ENCODE measurements at regions not wholly inside any gene's neighbourhood (a gene's known extent, or its start where the extent isn't known, plus 50 kb on each side); places are given as distances from the start of the nearest gene placed in this dataset.

DNA sequence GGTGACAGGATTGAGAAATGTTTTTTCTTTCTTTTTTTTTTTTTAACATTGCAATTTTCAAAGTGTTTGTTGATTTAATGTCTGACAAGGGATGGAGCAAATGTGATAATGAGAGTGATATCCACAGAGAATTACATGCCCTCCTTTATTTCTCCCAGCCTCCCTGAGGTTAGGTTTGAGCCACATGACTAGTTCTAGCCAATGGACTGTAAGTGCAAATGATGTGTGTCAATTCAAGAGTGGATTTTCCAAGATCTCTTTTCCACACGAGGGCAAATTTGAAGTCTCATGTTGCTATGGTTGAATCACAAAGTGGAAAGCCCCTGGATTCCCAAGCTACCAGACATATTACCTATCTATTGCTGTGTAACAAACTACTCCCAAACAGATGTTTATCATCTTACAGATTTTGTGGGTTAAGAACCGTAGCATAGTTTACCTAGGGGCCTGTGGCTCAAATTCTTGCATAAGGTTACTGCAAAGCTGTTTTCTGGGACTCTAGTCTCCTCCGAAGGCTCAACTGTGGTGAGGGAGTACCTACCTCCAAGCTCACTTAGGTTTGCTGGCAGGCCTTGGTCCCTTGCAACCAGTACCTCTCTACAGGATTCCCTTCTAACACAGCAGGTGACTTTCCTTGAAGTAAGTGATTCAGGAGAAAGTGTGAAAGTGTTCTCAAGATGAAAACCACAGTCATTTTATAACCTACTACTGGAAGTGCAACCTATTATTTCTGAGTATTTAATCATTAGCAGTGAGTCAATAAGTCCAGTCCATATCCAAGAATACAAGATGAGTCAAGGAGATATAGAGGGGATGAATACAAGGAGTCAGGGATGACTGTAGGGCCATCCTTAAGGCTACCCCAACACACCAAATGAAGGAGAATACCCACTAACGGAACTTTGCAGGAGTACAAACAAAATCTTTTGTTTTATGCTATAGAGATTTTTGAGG lies 533.6 kb downstream of the PTPRC start:
- DNase-seq, result peak; percentile 15

DNA sequence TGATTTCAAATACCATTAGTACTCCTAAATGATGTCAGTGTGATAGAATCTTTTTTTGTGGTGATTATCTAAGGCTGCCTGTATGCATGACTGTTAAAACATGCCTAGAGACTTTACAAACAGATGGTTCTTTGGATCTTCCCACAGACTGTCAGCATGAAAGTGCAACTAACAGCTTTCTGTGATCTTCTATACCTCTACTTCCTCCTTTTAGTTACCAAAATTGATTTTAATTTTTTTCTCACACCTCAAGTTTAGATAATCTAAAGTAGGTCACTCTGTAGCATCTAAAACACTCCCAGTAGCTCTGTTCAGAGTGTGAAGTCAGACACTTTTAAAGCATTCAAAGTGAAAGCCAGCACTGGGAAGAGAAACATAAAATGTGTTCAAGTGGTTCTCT lies 534.5 kb downstream of the PTPRC start:
- no peak for DNase-seq

DNA sequence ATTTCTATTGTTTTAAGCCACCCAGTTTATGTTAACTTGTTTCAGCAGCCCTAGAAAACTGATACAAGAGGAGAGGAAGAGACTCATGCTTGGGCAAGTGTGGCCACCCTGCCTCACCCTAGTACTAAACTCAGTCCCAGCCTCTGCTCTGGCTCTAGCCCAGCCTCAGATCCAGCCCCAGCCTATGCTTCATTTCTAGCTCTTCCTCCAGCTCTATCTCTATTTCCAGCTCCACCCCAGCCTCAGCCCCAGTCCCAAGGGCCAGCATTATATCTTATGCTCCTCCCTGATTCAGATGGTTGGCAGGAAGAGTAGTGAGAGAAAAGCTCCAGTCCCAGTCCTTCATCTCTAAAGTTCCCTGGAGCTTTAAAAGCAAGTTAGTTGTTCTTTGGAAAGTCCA lies 535.5 kb downstream of the PTPRC start:
- DNase-seq, result no peak

DNA sequence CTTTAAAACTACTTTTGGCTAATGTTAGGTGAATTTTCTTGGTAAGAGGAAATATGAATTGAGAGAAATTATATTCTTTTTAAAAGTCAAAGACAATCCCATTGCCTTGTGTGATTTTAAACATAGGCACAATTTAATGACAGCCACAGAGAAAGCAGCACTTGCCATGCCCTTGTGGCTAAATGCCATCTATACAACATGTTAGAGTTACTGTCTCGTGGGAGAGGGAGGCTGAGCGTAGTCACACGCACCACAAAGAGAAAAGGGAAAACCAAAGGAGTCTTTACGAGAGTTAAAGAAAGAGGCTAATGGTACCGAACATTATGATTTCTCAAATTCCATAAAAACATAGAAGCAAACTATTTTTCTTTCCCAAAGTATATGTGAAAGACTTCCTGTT lies 537.9 kb downstream of the PTPRC start:
- DNase-seq, result no peak

DNA sequence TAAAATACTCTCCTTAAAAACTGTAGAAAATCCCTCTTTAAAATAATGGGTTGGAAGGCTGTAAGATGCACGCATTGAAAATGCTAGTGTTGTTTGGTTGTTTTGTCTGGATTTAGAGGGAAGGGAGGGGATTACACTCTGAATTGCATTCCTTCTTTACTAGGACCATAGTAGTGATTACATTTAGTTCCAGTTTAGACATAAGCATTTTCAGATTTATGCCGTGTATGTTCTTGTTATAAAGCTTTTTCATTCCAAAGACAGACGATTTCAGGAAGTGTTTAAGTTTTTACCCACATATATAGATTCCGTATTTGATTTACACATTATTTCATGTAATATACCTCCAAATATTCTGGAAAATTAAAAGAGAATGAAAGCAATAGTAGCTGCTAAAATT lies 538.4 kb downstream of the PTPRC start:
- DNase-seq, result no peak

DNA sequence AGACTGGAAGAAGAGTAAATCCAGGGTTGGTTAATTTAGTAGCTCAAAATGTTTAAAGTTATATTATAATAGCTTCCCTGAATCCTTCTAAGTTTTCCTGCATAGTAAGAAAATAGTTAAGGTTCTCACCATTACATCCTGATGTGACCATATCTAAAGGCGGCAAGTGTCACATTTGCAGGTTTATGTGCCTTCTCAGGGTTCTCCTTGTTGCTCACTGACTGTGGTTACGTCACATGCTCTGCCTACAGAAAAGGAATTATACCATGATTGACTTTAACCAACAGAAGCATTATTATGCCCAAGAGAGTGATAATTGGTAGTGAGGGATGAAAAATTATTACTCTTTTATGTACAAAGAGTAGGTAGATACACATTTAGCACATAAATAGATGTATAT lies 539.8 kb downstream of the PTPRC start:
- DNase-seq, result no peak

DNA sequence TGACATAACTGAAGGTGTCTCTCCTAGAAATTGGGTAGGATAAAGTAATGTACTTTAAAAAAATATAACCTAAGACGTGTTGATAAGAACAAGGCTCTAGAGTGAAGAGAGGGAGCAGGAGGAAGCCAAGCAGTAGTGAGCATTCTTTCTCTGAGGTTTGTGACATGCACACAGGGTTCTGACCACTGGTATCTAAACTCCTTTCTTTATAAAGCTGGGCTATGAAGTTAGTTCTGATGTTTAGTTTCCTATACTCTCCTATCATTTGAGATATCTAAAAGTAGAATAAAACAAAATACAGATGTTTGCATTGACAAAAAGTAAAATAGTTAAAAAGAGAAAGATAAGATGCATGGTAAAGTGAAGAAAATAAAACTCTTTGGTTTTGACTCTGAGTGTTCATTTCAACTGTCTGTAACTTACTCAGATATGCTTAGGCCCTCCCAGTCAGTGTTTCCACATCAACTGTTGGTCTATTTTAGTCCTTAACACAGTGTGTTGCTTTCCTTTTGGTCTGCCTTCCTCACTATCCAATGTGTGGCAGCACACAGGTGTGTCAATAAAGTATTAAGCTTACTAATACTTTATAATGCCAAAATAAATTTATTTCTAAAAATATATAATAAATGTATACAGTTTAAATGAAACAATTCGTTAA lies 543.5 kb downstream of the PTPRC start:
- no peak for DNase-seq

DNA sequence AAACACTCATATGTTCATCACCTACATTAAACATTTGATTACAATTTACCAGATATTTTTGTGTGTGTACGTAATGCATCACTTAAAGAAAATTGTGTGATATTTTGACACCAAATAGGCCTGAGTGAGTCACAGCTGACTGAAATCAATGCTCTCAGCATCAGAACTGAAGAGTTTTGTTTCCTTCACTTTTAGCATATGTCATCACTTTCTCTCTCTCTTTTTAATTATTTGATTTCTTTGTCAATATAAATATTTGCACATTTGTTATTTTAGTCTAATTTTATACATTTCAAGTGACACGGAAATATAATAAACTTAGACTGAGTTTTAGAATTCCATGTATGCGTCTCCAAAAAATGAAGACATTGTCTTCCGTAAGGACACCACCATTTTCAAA lies 545.3 kb downstream of the PTPRC start:
- DNase-seq, result no peak

DNA sequence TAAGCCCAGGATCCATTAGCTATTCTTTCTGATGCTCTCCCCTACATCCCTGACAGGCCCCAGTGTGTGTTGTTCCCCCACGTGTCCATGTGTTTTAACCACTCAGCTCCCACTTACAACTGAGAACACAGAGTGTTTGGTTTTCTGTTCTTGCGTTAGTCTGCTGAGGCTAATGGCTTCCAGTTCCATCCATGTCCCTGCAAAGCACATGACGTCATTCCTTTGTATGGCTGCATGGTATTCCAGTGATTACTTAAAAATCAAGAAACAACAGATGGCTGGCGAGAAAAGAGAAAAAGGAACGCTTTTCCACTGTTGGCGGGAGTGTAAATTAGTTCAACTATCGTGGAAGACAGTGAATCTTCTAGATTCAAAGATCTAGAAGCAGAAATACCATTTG lies 556.0 kb downstream of the PTPRC start:
- no peak for DNase-seq

DNA sequence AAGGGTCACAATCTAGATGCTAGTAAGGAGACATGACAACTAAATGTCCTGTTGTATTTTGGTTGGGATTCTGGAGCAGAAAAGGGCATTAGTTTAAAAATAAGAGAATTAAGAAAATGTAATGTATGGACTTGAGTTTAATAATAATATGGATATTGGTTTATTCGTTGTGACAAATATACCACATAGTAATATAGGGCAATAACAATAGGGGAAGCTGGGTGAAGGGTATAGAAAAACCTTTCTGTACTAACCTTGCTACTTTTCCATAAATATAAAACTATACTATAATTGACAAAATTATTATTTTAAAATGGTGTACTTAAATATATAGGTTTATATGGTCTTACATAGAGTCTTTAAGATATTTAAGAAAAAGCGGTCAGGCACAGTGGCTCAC lies 558.9 kb downstream of the PTPRC start:
- DNase-seq, result no peak

DNA sequence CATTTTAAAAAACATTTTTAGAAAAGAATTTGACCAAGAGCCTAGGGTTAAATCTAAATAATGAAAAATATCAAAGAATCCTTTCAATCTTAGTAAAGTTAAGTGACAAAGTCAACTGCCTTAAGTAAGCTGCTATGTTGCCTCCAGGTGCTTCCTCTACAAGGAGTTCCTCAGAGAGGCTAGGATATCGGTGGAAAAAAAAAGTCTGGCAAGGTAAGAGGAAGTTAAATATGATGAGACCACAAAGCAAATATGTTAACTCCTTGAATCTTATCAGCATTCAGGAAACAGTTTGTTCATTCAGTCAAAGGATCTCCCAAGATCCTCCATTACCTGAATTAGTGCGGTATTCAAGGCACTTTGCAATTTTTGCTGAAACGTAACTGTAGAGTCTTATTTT lies 563.5 kb downstream of the PTPRC start:
- no peak for DNase-seq

DNA sequence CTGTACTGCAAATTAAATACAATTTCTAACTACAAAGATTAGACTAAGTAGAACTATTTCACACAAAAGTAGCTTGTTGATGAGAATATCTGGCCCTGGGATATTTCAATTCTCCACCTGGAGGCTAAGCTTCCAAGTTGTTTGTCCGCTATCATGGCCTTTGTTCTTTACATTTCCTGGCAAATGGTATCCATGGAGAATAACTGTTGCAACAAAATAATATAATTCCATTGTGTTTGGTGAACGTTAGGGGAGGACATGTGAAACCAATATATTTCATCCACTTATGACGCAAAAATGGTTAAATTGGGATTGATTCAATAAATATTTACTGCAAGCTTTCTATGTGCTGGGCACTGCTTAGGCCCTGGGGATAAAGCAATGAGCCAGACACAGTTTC lies 565.4 kb downstream of the PTPRC start:
- DNase-seq, result no peak

DNA sequence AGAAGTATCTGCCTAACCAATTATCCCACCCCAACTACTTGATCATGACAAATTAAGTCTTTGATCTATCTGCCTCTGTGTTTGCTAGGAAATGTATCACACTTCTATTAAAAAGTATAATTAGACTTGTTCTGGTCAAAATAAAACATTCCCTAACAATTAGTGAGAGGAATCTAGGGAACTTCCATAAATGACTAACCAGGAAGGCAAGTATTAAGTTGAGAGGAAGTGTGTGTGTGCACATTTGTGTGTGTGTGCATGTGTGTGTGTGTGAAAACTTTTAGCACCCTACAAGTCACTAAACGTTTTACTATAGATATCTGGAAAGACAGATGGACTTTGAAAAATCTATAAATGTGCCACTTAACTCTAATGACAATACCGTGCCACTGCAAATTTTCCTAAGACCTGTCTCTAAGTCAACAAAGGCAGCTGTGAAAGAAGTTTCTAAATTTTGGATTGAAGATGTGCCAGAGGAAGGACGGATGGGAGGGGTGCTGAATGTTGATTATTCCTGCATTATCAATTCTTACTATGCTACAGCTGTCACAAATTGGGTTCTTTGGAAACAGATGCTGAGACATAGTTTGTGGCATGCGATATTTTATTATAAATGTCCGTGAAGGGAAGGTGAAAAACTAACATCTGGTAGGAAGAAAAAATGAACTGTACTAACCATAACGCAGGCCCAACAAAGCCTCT lies 567.1 kb downstream of the PTPRC start:
- DNase-seq, result no peak

DNA sequence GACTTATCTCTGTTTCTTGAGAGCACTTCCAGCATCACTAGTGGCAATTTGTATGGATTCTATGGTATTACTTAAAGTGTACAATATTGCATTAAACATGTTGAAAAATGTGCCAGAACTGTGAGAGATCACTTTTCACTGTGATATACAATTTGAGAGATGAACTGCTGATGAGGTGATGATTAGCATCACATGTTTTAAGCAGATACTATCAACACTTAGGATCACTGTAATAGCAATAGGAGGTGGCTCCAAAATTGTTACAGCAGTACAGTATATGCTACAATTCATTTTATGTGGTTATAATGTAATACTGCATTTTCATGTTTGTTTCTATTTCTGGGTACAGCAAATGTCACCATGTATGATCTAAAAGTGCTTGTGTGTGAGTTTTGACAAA lies 570.0 kb downstream of the PTPRC start:
- DNase-seq, result no peak

DNA sequence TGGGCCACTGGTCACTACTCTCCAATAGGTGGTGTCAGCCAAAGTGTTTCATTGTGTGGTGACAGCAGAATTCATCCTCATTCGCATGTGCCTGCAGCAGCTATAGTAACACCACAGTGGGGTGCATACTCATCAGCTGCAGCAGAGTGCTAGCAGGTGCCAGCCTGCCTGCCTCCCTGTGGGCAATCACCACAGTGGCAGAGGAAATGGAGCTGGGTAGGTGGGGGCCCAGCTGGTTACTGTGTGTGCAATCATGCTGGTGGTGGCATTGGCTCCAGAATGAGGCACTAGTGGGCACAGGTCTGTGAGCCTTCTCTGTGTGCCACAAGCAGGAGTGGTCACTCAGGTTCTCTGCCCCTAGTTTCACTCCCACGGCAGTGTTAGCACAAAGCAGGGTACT lies 579.2 kb downstream of the PTPRC start:
- DNase-seq, result no peak

DNA sequence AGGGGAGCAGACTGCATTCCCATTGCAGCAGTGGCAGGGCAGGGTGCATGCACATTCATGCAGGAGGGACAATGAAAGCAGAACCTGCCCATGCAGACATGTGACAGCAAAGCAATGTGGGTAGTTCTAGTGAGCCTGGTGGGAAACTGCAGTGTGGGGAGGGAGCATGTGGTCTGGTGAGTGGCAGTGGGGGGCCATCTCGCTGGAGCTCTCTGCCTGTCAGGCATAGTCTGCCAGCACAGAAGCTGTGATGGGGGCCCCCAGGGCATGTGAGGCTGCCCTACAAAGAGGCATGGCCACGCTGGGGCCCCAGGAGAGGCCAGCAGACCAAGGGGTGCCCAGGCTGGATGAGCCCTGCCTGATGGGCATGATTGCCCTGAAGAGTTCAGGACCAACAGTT lies 579.7 kb downstream of the PTPRC start:
- no peak for DNase-seq

DNA sequence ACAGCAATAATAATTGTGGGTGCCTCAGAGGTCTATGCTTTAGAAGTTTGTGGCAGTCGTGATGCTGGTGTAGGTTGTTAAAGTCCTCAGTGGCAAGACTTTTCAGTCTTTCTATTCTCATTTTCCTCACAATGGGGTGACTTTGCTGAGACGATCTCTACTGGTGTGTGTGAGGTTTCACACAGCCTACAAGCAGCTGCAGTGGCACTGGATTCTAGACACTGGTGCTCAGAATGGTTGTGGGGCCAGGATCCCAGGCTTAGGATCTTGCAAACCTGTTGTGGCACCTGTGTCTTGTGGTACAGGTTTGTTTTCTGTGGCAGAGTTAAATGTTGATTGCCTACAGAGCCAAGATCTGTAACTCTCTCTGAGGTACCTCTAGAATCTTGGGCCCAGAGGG lies 581.2 kb downstream of the PTPRC start:
- DNase-seq, result no peak

DNA sequence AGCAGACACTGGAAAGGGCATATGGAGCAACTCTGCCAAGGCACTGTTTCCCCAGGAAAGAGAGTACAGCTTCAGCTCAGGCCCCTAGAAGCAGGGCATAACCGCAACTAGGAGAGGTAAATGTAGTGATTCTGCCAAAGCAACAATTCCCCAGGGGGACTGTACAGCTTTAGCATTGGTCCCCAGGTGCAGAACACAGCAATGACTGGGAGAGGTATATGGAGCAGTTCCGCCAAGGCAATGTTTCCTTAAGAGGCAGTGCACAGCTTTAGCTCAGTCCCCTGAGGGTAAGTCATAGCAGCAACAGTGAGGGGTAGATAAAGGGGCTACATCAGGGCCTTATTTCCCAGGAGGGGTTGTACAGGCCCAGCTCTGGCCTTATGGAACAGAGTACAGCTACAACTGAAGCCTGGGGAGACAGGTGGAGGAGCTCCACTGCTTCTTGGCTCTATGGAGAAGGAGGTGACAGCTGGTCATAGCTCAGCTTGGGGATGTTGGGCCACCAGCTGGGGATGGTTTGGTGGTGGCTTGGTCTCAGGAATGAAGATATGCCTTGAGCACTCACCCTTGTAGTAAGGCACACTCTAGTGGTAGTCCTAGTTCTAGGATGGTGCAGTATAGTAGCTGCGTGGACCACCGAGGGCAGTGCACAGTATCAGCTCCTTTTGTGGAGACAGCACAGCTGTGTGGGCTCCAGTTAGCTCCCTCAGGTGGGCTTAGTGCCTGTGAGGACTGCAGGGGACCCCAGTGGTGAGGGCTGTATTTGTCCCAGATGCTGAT lies 582.7 kb downstream of the PTPRC start:
- no peak for DNase-seq

DNA sequence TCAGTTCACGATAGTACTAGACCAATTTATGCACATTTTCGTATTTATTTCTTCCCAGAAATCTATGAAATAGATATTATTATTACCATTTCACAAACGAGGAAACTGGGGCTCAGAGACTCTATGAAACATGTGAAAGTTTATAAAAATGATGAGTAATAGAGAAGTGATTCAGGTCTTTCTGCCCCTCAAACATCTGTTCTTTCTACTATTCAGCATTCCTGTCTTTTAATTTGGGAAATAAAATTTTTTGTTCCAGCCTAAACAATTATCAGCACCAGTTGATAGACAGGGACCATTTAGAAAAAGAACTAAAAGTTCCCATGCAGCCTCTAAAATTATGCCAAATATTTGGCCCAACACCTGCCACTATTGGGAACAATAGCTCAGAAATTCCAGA lies 585.1 kb downstream of the PTPRC start:
- no peak for DNase-seq

DNA sequence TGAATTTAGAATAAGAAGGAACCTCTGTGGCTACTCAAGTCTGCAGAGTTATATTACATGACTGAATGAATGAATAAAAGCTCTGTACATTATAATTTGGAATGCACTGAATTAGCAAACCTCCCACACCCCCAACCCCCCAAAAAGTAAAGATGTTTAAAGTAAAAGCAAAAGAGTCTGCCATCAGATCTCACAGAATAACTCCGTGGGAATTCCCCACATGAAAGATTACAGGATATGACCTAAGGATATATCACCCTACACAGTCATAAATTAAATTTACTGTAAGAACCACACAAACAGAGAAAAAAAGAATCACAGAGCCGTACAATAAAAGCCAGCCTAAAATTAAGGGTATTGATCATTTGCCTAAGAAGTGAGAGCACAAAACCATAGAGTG lies 587.3 kb downstream of the PTPRC start:
- DNase-seq, result peak; percentile 52

DNA sequence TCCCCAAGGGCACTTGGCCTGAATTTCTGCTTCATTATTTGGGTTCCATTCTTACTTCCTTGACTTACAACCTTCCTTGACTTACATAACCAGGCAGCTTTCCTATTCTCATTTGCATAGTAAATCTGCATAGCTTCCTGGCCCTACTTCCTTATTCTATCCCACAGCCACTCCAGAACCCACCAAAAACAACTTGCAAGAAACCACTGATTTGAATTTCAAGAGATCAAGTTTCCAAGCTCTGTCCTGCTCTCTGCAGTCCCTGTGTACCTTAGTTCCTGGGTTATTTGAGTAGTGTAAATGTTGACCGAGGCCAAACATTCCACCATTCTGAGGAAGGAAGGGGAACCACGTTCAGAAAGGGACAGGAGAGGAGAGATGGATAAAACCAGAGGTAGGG lies 603.3 kb downstream of the PTPRC start:
- no peak for DNase-seq

DNA sequence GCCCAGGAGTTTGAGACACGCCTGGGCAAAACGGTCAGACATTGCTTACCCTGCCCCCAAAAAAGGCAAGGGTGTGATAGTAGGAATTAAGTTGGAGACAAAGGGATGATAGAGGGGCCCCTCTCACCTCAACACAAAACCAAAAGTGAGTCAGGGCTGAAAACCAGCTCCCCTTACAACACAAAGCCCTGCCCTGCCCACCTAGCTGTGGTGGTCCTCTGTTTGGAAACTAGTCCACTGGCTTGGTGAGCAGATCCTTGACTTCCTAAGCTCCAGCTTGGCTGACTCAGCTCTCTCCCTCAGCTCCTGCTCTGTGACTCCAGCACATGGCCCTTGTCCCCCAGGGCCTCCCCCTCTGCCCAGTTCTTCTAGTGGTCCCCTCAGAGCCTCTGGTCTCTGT lies 603.8 kb downstream of the PTPRC start:
- DNase-seq, result no peak

DNA sequence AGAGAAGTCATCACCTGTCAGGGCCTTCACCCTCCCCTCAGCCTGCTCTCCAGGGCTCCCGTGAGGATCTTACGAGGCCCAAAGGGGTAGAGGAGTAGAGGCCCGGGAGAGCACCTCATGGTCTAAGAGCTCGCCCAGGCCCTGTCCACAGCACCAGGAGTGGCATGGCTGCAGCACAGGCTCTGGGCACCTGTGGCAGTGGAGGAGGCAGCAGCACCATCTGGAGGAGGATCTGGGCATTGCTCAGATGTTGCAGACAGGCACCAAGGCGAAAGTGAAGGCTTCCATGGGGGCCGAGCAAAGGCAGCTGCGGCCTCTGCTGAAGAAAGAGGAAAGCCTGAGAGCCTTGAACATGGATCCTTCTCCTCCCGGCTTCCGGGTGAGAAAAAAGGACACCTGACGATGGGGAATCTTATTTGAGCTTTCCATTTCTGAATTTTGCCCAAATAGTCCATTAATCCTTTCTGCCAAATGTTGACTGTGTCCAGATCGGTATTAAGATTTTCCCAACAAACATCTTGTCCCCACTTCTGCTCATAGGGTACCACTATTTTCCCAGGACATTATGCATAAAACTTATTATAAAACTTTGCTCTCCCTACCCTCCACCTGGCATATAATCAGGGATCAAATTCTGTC lies 604.7 kb downstream of the PTPRC start:
- peak; percentile 74 for DNase-seq

Data from activated naive CD4-positive, alpha-beta T cell treated with anti-CD3 and anti-CD28 coated beads, Interleukin-2, amount 50 U/mL, for 16 hours (primary cell).